ENCODE measurements at regions not wholly inside any gene's neighbourhood (a gene's known extent, or its start where the extent isn't known, plus 50 kb on each side); places are given as distances from the start of the nearest gene placed in this dataset.

DNA sequence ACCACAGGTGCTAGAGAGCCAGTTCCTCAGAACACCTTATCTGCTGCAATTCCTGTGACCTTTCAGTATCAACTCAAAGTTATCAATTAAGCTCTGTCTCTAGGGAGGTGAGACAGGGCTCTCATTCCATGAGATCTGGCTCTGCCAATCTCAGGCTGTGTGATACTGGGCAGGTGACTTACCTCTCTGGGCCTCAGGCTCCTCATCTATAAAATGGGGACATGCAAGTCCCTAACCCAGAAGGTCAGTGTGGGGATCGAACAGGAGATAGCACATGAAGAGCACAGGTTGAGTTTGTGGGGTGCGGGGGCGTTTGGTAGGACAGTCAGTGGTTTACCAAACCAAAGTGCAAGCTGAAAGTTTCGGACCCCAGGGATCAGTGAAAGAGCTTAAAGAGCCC, 319.3 kb upstream of the CCL2 start:
- no peak overlapping the region for H3K4me3 ChIP-seq (ENCODE audit: low read depth in 1 of 3, low read length in 3 of 3)
- TF ChIP-seq JUND (IDR thresholded peaks at IDR 0.05) (no peak), FOXA1 (IDR thresholded peaks at IDR 0.05) (no peak), TAF1 (conservative IDR thresholded peaks at IDR 0.05) (no peak), NR2F2 (IDR thresholded peaks at IDR 0.05) (no peak), RXRA (IDR thresholded peaks at IDR 0.05) (no peak), GABPA (IDR thresholded peaks at IDR 0.05 in 1 of 2, conservative IDR thresholded peaks at IDR 0.05 in 1 of 2) (no peak), YY1 (IDR thresholded peaks at IDR 0.05) (no peak), FOXA2 (IDR thresholded peaks at IDR 0.05) (no peak), ATF3 (IDR thresholded peaks at IDR 0.05) (no peak), REST (IDR thresholded peaks at IDR 0.05) (no peak), SP1 (IDR thresholded peaks at IDR 0.05) (no peak), RAD21 (IDR thresholded peaks at IDR 0.05) (no peak), HNF4G (IDR thresholded peaks at IDR 0.05) (no peak), HNF4A (conservative IDR thresholded peaks at IDR 0.05) (no peak)
- TF ChIP-seq, protein P1, sequence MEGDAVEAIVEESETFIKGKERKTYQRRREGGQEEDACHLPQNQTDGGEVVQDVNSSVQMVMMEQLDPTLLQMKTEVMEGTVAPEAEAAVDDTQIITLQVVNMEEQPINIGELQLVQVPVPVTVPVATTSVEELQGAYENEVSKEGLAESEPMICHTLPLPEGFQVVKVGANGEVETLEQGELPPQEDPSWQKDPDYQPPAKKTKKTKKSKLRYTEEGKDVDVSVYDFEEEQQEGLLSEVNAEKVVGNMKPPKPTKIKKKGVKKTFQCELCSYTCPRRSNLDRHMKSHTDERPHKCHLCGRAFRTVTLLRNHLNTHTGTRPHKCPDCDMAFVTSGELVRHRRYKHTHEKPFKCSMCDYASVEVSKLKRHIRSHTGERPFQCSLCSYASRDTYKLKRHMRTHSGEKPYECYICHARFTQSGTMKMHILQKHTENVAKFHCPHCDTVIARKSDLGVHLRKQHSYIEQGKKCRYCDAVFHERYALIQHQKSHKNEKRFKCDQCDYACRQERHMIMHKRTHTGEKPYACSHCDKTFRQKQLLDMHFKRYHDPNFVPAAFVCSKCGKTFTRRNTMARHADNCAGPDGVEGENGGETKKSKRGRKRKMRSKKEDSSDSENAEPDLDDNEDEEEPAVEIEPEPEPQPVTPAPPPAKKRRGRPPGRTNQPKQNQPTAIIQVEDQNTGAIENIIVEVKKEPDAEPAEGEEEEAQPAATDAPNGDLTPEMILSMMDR (IDR thresholded peaks at IDR 0.05; ENCODE audit: low read depth, low read length, missing input control), result no peak
- TF ChIP-seq, protein P2, sequence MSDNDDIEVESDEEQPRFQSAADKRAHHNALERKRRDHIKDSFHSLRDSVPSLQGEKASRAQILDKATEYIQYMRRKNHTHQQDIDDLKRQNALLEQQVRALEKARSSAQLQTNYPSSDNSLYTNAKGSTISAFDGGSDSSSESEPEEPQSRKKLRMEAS (IDR thresholded peaks at IDR 0.05), result no peak
- H3K4me1 ChIP-seq (ENCODE audit: control insufficient read depth in 4 of 4, insufficient read depth in 4 of 4, low read length in 3 of 4), result no peaks in the 10 kb centered on the region
- H3K9me3 ChIP-seq (ENCODE audit: control insufficient read depth in 4 of 4, low read length in 3 of 4), result no peaks in the 10 kb centered on the region
- 88% methylated on average over 4 of the region's 4 CpGs for WGBS
- no peak for DNase-seq (ENCODE audit: low spot score)
- H3K27me3 ChIP-seq (ENCODE audit: control insufficient read depth in 4 of 4, insufficient read depth in 4 of 4, low read length in 3 of 4), result peaks cover 0 to 14% (median 1%) of the 10 kb centered on the region in 4 donors
- no peak overlapping the region for H3K27ac ChIP-seq (ENCODE audit: low read depth in 1 of 2, low read length in 2 of 2)
- H3K36me3 ChIP-seq (ENCODE audit: control insufficient read depth in 4 of 4, insufficient read depth in 3 of 4, low read depth in 1 of 4, low read length in 3 of 4), result no peaks in the 10 kb centered on the region
- no peak overlapping the region for H3K9ac ChIP-seq (ENCODE audit: low read depth in 1 of 2, low read length in 2 of 2)

- WGBS, result 88% methylated on average over 5 of the region's 5 CpGs
- no peak for DNase-seq (ENCODE audit: low spot score)
- peaks cover 0 to 14% (median 1%) of the 10 kb centered on the region in 4 donors for H3K27me3 ChIP-seq (ENCODE audit: control insufficient read depth in 4 of 4, insufficient read depth in 4 of 4, low read length in 3 of 4)
- no peak for TF ChIP-seq YY1 (IDR thresholded peaks at IDR 0.05)
- TF ChIP-seq, protein P1 (IDR thresholded peaks at IDR 0.05; ENCODE audit: low read depth, low read length, missing input control), result no peak
- TF ChIP-seq GABPA (IDR thresholded peaks at IDR 0.05 in 1 of 2, conservative IDR thresholded peaks at IDR 0.05 in 1 of 2), result no peak
- TF ChIP-seq TAF1 (conservative IDR thresholded peaks at IDR 0.05), result no peak
- no peak for TF ChIP-seq ATF3 (IDR thresholded peaks at IDR 0.05)
- no peak for TF ChIP-seq ZBTB33 (IDR thresholded peaks at IDR 0.05)
- no peak for TF ChIP-seq RXRA (IDR thresholded peaks at IDR 0.05)
- TF ChIP-seq RAD21 (IDR thresholded peaks at IDR 0.05), result no peak
- no peak for TF ChIP-seq HNF4A (conservative IDR thresholded peaks at IDR 0.05)
- no peak for TF ChIP-seq FOXA1 (IDR thresholded peaks at IDR 0.05)
- TF ChIP-seq JUND (IDR thresholded peaks at IDR 0.05), result no peak
- TF ChIP-seq SP1 (IDR thresholded peaks at IDR 0.05), result no peak
- no peak for TF ChIP-seq EGR1 (IDR thresholded peaks at IDR 0.05; ENCODE audit: low read depth in 2 of 2)
- TF ChIP-seq FOXA2 (IDR thresholded peaks at IDR 0.05), result no peak
- no peak for TF ChIP-seq NR2F2 (IDR thresholded peaks at IDR 0.05)
- no peak for TF ChIP-seq HNF4G (IDR thresholded peaks at IDR 0.05)
- TF ChIP-seq, protein P2 (IDR thresholded peaks at IDR 0.05), result no peak
Measured at GRCh38 chr17:33936764-33937163, 318.3 kb upstream of the CCL2 start.

More at GRCh38 chr17:33936764-33937163, 318.3 kb upstream of the CCL2 start:
- no peaks in the 10 kb centered on the region for H3K36me3 ChIP-seq (ENCODE audit: control insufficient read depth in 4 of 4, insufficient read depth in 3 of 4, low read depth in 1 of 4, low read length in 3 of 4)
- H3K4me3 ChIP-seq (ENCODE audit: low read depth in 1 of 3, low read length in 3 of 3), result no peak overlapping the region
- no peaks in the 10 kb centered on the region for H3K4me1 ChIP-seq (ENCODE audit: control insufficient read depth in 4 of 4, insufficient read depth in 4 of 4, low read length in 3 of 4)
- H3K27ac ChIP-seq (ENCODE audit: low read depth in 1 of 2, low read length in 2 of 2), result no peak overlapping the region
- no peaks in the 10 kb centered on the region for H3K9me3 ChIP-seq (ENCODE audit: control insufficient read depth in 4 of 4, low read length in 3 of 4)
- H3K9ac ChIP-seq (ENCODE audit: low read depth in 1 of 2, low read length in 2 of 2), result no peak overlapping the region

Measured in liver (tissue), 8 donors.